GM19395 (cell line): ENCODE measurements at regions not wholly inside any gene's neighbourhood (a gene's known extent, or its start where the extent isn't known, plus 50 kb on each side); places are given as distances from the start of the nearest gene placed in this dataset.

Source experiments
- ATAC-seq: cut with Tn5 transposase; IDR thresholded peaks from one replicate; pipeline ENCODE4 v1.9.1; 2021; ENCODE audit warnings: mild to moderate bottlenecking, moderate library complexity; ENCODE audit not compliant: unreplicated experiment

- no peak for ATAC-seq
Measured at GRCh38 chr3:84039099-84039498, 919.7 kb upstream of the CADM2 start.

GRCh38 chr3:84042399-84043106 is 916.2 kb upstream of the CADM2 start:
- ATAC-seq, result no peak

DNA sequence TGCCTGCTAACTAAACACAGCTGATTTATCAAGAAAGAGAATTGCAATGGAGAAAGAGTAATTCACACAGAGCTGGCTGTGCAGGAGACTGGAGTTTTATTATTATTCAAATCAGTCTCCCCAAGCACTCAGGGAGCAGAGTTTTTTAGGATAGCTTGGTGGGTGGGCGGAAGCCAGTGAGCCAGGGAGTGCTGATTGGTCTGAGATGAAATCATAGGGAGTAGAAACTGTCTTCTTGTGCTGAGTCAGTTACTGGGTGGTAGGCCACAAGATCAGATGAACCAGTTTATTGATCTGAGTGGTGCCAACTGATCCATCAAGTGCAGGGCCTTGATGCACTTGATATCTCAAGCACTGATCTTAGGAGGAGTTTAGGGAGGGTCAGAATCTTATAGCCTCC is 891.9 kb upstream of the CADM2 start:
- ATAC-seq, result no peak

GRCh38 chr3:84073664-84074063 is 885.1 kb upstream of the CADM2 start:
- ATAC-seq, result no peak

DNA sequence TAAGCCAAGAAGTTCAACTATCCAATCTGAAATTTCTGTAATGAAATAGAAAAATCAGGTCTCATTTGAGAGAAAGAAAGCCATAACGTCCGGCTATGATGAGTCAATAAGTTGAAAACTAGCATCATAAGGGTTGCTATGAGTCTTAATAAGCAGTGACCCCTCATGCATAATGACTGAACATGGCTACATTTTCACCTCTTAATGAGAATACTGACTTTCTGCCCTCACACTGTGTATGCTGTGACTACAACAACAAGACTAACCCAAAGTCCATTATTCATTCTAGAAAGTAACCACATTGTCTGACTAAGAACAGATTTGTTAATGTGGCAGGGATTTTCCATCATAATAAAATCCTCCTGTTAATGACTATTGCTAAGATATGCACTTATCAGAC is 884.0 kb upstream of the CADM2 start:
- no peak for ATAC-seq

- no peak for ATAC-seq
Measured at GRCh38 chr3:84077479-84077878, 881.3 kb upstream of the CADM2 start.

GRCh38 chr3:84082726-84083125 is 876.1 kb upstream of the CADM2 start:
- ATAC-seq, result no peak

DNA sequence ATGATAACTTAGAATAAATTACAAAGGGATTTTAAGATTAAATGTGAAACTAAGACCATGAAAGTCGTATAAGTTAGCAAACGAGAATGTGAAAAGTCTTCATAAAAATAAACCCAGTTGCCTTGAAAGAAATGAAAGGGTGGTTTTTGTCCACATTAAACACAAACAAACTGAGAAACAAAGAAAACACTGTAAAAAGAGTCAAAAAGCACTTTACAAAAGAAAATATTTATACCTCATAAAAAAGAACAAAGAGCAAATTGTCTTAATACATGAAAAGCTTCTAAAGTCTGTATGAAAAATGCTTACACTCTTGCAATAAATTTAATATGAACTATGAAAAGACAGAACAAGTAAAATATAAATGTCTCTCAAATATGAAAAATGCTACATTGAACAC is 865.9 kb upstream of the CADM2 start:
- ATAC-seq, result no peak

DNA sequence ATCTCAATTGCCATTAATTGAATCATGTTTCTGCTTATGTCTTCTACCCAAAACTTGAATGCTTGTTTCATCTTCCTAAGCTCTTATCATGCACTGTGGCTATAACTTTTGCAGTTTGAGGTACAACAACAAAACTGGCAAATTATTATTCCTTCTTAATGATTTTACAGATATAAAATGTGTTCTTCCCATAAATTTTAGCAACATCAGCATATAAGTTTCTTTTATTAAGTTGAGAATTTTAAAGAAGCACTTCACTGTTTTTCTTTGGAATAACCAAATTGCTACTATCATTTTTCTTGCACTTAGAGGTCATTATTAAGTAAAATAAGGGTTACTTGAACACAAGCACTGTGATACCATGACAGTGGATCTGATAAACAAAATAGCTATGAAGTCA is 862.6 kb upstream of the CADM2 start:
- ATAC-seq, result no peak

DNA sequence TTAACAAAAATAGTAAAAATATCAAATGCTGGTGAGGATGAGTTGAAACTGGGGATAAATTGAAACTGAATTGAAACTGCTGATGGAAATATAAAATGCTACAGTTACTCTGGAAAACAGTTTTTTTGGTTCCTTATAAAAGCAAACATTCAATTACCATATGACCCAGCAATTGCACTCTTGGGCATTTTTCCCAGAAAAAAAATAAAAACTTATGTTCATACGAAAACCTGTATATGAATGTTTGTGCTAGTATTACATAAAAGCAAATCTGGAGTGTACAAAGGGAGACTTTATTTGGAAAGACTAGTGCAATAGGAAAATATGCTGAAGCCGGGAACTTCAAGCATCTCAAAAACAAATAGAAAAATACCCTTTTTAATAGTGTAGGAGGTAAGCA is 857.9 kb upstream of the CADM2 start:
- no peak for ATAC-seq

DNA sequence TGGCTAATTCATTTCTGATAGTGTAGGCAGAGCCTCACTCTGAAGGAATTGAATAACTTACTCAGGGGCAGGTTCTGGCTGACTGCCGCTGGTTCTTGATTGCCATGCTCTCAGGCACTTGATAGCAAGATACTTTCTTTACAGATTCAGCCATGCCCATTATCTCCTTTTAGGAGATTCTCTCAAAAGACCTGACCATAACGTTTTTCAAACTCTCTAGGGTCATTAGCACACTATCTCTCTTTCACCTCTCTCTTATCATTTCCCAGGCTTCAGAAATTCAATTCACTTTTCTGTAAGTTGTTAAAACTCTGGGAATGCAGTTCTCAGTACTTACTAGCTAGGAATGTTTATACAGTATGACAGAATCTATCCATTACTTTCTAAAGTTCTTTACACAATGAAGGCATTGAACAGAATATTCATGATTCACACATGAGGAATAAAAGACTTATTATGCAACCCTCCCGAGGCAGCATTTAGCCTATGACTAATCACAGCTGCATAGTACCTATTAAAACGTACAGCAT is 850.3 kb upstream of the CADM2 start:
- no peak for ATAC-seq

GRCh38 chr3:84109911-84110310 is 848.9 kb upstream of the CADM2 start:
- ATAC-seq, result no peak

GRCh38 chr3:84110787-84111186 is 848.0 kb upstream of the CADM2 start:
- ATAC-seq, result no peak

DNA sequence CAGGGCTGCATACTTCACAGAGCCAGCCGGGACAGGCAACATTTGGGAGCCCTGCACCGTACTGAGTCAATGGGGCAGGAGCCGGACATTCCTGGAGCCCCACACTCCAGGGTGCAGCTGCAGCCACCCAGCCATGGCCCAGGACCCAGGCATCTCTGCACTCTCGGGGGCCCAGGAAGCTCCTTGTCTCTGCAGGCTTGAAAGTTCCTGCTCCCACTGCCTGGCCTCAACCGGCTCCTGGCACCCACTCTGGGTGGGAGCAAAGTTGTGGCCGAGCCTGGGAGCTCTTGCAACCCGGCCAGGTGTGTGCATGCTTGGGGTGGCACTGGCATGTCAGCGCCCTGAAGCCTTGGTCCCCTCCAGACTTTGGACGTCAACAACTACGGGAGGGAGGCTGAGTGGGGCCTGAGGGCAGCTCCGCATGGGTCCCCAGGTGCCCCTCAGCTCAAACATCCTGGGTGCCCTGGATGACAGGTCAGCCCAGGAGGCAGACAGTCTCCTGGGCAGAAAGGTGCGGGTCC is 833.5 kb upstream of the CADM2 start:
- ATAC-seq, result no peak

DNA sequence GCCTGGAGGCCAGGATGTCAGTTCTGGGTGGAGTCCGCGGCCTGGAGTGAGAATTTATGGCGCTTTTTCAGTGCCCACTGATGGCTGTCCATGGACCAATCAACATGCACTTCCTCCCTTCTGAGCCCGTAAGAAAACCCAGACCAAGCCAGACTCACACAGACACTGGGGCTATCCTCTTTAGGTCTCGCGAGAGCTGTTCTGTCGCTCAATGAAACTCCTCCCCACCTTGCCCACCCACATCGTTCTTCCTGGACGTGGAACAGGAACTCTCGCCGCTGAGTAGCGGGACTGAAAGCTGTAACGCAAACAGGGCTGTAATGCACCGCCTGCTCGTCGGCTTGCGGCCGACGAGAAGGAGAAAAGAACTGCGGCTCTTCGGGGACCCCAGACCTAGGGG is 833.0 kb upstream of the CADM2 start:
- ATAC-seq, result no peak

DNA sequence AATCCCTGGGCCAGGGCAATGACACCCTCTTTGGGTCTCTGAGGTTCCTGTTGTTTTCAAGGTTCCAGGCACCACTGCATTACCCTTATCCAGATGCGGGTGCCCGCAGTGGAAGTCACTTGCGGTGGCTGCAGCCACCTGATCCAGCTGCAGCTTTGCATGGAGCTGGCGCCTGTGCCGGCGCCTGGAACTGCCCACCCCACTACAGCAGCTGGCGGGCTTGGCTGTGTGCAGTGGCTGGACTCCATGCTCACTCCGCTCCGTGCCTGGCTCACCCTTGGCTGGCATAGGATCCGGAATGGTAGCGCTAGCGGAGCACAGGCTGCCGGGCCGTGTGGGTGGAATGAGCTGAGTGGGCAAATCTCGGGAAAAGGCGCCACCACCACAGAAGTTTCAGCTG is 832.6 kb upstream of the CADM2 start:
- ATAC-seq, result no peak

DNA sequence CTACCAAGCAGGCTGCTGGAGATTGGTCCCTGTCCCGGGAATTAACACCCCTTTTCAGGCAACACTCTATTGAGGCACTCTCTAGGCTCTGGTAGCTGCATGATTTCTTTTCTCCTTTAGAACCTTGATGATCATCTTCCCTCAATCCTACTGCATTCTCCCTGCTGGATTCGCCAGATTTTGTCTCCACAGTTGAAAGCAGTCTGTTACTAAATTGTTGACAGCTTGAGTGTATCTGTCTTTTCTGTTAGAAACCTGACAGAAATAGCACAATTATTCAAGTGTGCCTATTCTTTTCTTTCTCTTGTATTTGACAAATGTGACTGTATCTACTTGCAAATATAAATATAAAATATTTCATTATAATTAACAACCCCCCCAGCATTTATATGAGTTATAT is 830.8 kb upstream of the CADM2 start:
- no peak for ATAC-seq

GRCh38 chr3:84136425-84136824 is 822.4 kb upstream of the CADM2 start:
- no peak for ATAC-seq

DNA sequence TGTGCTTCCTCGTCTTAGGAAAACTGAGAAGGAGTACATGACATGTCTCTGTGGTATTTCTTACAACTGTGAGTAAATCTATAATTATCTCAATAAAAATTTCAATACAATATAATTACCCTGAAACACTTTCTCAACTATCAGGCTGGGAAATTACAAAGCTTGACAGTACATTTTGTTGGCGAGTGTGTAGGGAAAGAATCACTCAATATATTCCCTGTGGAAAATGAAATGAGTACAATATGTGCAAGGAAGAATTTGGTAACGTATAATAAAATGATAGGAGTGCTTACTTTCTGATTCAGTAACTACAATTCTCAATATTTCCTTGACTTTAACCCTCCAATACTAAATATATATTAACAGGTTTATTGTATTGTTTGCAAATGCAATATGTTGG is 818.2 kb upstream of the CADM2 start:
- ATAC-seq, result no peak

DNA sequence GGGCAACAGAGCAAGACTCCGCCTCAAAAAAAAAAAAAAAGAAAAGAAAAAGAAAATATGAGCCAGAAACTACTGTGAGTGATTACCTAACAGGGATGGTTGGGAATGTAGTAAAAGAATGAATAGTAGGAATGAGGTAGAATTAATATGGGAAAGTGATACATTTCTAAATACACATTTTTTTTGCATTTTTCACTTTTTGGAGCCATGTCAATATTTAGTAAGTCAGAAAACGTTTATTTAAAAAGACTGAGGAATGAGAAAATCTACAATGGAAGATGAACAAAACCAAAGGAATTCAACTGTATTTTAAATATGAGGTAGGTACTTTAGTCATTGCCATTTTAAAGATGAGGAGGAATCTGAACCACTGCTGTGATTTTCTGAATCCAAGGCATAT is 817.2 kb upstream of the CADM2 start:
- no peak for ATAC-seq

- ATAC-seq, result no peak
Measured at GRCh38 chr3:84165328-84165727, 793.5 kb upstream of the CADM2 start.

DNA sequence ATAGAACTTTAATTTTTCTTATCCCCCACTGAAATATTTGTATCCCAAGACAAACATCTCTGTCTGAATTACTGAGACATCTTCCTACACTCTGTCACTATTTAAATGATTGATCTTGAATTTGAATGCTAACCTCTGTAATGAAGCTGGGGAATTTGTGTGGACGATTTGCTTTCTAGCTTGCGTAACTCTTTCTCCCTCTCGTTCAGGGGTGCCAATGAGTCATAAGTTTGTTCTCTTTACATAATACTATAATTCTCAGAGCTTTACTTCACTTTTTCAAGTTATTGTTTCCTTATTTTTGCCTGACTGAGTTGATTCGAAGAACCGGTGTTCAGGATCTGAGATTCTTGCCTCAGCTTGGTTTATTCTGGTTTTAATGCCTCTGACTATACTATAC is 783.3 kb upstream of the CADM2 start:
- no peak for ATAC-seq

DNA sequence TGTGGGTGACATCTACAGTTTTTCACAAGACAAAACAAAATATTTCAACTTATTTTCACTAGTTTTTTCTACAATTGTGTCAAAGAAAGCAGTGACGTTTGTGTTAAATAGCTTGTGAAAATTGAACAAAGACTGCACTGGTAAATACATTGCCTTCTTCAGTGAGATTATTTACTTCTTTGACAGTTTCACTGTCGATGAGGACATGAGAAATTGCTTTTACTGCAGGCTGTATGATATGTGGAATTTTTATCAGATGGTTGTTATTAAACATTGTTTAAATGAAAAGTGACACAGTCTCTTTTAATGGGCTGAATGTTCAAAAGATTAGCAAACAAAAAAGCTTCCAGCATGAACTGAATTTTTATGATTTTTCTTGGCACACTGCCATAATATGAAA is 773.9 kb upstream of the CADM2 start:
- no peak for ATAC-seq
